GM12878 (cell line): ENCODE measurements at regions not wholly inside any gene's neighbourhood (a gene's known extent, or its start where the extent isn't known, plus 50 kb on each side); places are given as distances from the start of the nearest gene placed in this dataset.
"Not testable (repeated sequence)": the region's sequence is repeated elsewhere in the genome, so short reads cannot be mapped to it uniquely, and the experiment has no call there.

ENCODE experiments used
- ATAC-seq: fragments of 200-7000 bp; cut with Tn5 transposase; 3 replicates; pipeline ENCODE4 v1.9.1; 2020; ENCODE audit warnings: mild to moderate bottlenecking, moderate library complexity
- BruUV-seq: library from RNA; stranded (reverse); fragments of 400-500 nt; replicated peaks from 2 replicates; lab custom pipeline; 2021; lab: Mats Ljungman, UMichigan
- CTCF ChIA-PET: fragments of 300-600 bp; sonication (Branson Sonifier 250); formaldehyde crosslinking; extraction: SDS; loops from one replicate; lab custom pipeline; 2021; ENCODE audit warnings: inconsistent platforms; lab: Yijun Ruan, JAX
- POLR2A ChIA-PET: fragments of 350-600 bp; formaldehyde crosslinking; extraction: SDS; loops from one replicate; lab custom pipeline; 2021; ENCODE audit warnings: inconsistent platforms; lab: Charles Lee
- RAD21 ChIA-PET: fragments of 300-600 bp; sonication (Branson Sonifier 250); formaldehyde crosslinking; loops from one replicate; lab custom pipeline; 2023; ENCODE audit warnings: antibody characterized with exemption; ENCODE audit not compliant: unreplicated experiment; lab: Charles Lee
- SMC1A ChIA-PET: fragments of 300-600 bp; sonication (Branson Sonifier 250); formaldehyde crosslinking; loops from one replicate; lab custom pipeline; 2023; ENCODE audit not compliant: unreplicated experiment, uncharacterized antibody; lab: Charles Lee
- DNase-seq: peaks from one replicate; pipeline ENCODE4 v3.0.0-alpha.2; 2011; ENCODE audit warnings: low read depth, low spot score
- FAIRE-seq: peaks from 3 replicates; lab custom pipeline; 2011; peaks lifted over from hg19 to GRCh38; lab: Jason Lieb, UNC
- H2AFZ ChIP-seq: 2 replicates; pipeline ENCODE4 v1.6.0; 2011; ENCODE audit warnings: low read depth, low read length, control low read depth; ENCODE audit not compliant: control insufficient read depth
- H3K27ac ChIP-seq: 2 replicates; pipeline ENCODE4 v1.5.1; 2011; ENCODE audit warnings: control low read depth; ENCODE audit not compliant: control insufficient read depth, insufficient read depth
- H3K27me3 ChIP-seq, 2 experiments: replicated peaks in 1 of 2; 2 replicates each; pipeline versions ENCODE4 v1.6.0 to v1.6.1; 2011; ENCODE audit warnings: low read length in 1 of 2; ENCODE audit not compliant: control insufficient read depth in 2 of 2, insufficient read depth in 2 of 2
- H3K36me3 ChIP-seq, 2 experiments: 2 replicates each; pipeline ENCODE4 v1.5.1; 2011; ENCODE audit warnings: low read length in 1 of 2; ENCODE audit not compliant: control insufficient read depth in 2 of 2, insufficient read depth in 2 of 2
- H3K4me1 ChIP-seq: 2 replicates; pipeline ENCODE4 v1.6.1; 2011; ENCODE audit warnings: mild to moderate bottlenecking, low read length, moderate library complexity, mixed read lengths; ENCODE audit not compliant: control insufficient read depth, insufficient read depth
- H3K4me2 ChIP-seq: 2 replicates; pipeline ENCODE4 v1.6.0; 2011; ENCODE audit warnings: control low read depth; ENCODE audit not compliant: control insufficient read depth, insufficient read depth
- H3K4me3 ChIP-seq: fragments of 200-600 bp; sonication (generic); 2 replicates; pipeline ENCODE4 v1.5.1; 2016
- H3K79me2 ChIP-seq: 2 replicates; pipeline ENCODE4 v1.6.0; 2011; ENCODE audit warnings: low read length; ENCODE audit not compliant: control insufficient read depth, insufficient read depth
- H3K9ac ChIP-seq: 2 replicates; pipeline ENCODE4 v1.8.0; 2011; ENCODE audit warnings: low read length, control low read depth, mixed read lengths; ENCODE audit not compliant: control insufficient read depth, insufficient read depth
- H3K9me3 ChIP-seq: replicated peaks from 3 replicates; pipeline ENCODE4 v1.5.1; 2011; ENCODE audit warnings: mild to moderate bottlenecking, low read length; ENCODE audit not compliant: control insufficient read depth, insufficient read depth
- H4K20me1 ChIP-seq: 2 replicates; pipeline ENCODE4 v1.6.0; 2011; ENCODE audit not compliant: control insufficient read depth, insufficient read depth
- HDGF ChIP-seq: fragments of 450-650 bp; IDR thresholded peaks from 2 replicates; pipeline ENCODE4 v1.6.1; 2016; ENCODE audit warnings: antibody characterized with exemption
- TCF12 ChIP-seq: IDR thresholded peaks from 2 replicates; pipeline ENCODE4 v1.6.1; 2011; ENCODE audit warnings: low read depth, mild to moderate bottlenecking, low read length
- ZBTB11 ChIP-seq: fragments of 450-650 bp; formaldehyde crosslinking; IDR thresholded peaks from 2 replicates; pipeline ENCODE4 v1.5.0; 2022; ENCODE audit warnings: mild to moderate bottlenecking, missing genetic modification characterization
- ZNF24 ChIP-seq: fragments of 450-650 bp; IDR thresholded peaks from 2 replicates; pipeline ENCODE4 v1.6.1; 2017; ENCODE audit warnings: antibody characterized with exemption, mild to moderate bottlenecking
- WGBS: methylation state at CpG from one replicate; pipeline ENCODE4 v1.1.6; 2016; ENCODE audit warnings: low lambda C conversion rate; ENCODE audit not compliant: insufficient replicate concordance, insufficient coverage; ENCODE audit errors: missing lambda C conversion rate; 5-methylcytosine and 5-hydroxymethylcytosine counted together
- in situ Hi-C: fragments of 300-500 bp; cut with MboI; formaldehyde crosslinking; loops from 9 replicates; pipeline ENCODE4 v1.14.3; 2018; ENCODE audit warnings: mixed read lengths
- intact Hi-C: fragments of 100-400 bp; cut with micrococcal nuclease; formaldehyde crosslinking; loops from one replicate; pipeline ENCODE4 v1.14.2; 2022; ENCODE audit not compliant: unreplicated experiment

- RAD21 ChIA-PET: no interaction called here
- CTCF ChIA-PET: no interaction called here
- Histone ChIP-seq H3K4me3 (no peak overlapping the region), H3K27me3 (no peaks in the 10 kb centered on the region), H3K79me2 (no peaks in the 10 kb centered on the region), H3K4me2 (no peak overlapping the region), H3K9ac (no peak overlapping the region), H3K9me3 (no peaks in the 10 kb centered on the region), H3K27ac (no peak overlapping the region), H4K20me1 (no peaks in the 10 kb centered on the region), H3K36me3 (no peaks in the 10 kb centered on the region), H3K4me1 (no peaks in the 10 kb centered on the region), H2AFZ (no peak overlapping the region)
- no TSS peak for BruUV-seq
- TF ChIP-seq ZNF24 (no peak), ZBTB11 (CRISPR knock-in tag) (no peak), TCF12 (no peak), HDGF (no peak)
- ATAC-seq (no peak), DNase-seq (no peak), FAIRE-seq (no peak)
- SMC1A ChIA-PET: interaction anchor here (0.6 kb wide), 1 partner anchor 59 kb away, joined by 3 read pairs; no protein-coding TSS in a partner anchor
- WGBS: 67% methylated on average over 3 of the region's 3 CpGs
- in situ Hi-C loops: no loop called here
- intact Hi-C loops: no loop called here
- POLR2A ChIA-PET: no interaction called here
Observed at GRCh38 chr6:86147311-86147710, 504.6 kb upstream of the SYNCRIP start.

GRCh38 chr6:86146751-86147150, 504.1 kb upstream of the SYNCRIP start:
- ATAC-seq, H3K27ac ChIP-seq, POLR2A ChIA-PET, H3K9ac ChIP-seq, BruUV-seq, H3K27me3 ChIP-seq, H4K20me1 ChIP-seq, DNase-seq, H3K36me3 ChIP-seq, H3K4me2 ChIP-seq, in situ Hi-C loops, H3K79me2 ChIP-seq, SMC1A ChIA-PET, FAIRE-seq, H2AFZ ChIP-seq, RAD21 ChIA-PET, H3K9me3 ChIP-seq, H3K4me1 ChIP-seq, CTCF ChIA-PET, intact Hi-C loops, H3K4me3 ChIP-seq: not testable (repeated sequence)
- WGBS: 0% methylated on average over 3 of the region's 3 CpGs
